ENCODE measurements at regions not wholly inside any gene's neighbourhood (a gene's known extent, or its start where the extent isn't known, plus 50 kb on each side); places are given as distances from the start of the nearest gene placed in this dataset.

DNA sequence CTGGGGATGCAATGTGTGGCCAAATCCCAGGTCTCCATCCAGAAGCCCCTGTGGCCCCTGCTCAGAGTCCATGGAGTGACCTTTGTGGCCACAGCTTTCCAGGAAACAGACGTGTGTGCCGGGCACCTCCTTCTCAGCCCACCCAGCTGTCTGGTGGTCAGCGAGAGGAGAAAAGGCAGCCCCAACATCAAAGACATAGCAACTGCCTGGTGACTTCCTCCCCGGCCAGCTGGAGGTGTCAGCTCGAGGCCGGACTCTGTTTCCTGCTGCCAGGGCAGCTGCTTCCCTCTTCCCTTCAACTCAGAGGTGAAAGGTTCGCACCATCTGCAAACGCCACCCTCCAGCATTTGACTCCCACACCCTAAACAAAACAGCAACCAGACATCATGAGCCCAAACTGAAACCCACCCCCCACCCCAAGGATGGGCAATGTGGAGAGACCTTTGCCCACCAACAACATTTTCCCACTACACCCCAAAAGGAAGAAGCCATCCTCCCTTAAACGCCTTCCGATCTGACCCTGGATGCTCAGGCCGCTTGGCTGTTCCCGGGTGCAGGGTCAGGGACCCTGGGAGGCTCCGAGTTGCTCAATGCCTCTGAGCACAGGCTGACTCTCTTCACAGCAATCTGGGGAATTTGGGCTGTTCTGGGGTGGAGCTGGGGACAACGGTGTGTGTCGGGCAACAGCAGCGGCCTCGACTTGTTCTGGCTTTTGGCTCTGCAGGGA is 162.3 kb downstream of the PSMG1 start:
- TF ChIP-seq, protein P1, sequence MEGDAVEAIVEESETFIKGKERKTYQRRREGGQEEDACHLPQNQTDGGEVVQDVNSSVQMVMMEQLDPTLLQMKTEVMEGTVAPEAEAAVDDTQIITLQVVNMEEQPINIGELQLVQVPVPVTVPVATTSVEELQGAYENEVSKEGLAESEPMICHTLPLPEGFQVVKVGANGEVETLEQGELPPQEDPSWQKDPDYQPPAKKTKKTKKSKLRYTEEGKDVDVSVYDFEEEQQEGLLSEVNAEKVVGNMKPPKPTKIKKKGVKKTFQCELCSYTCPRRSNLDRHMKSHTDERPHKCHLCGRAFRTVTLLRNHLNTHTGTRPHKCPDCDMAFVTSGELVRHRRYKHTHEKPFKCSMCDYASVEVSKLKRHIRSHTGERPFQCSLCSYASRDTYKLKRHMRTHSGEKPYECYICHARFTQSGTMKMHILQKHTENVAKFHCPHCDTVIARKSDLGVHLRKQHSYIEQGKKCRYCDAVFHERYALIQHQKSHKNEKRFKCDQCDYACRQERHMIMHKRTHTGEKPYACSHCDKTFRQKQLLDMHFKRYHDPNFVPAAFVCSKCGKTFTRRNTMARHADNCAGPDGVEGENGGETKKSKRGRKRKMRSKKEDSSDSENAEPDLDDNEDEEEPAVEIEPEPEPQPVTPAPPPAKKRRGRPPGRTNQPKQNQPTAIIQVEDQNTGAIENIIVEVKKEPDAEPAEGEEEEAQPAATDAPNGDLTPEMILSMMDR (IDR thresholded peaks at IDR 0.05; ENCODE audit: insufficient read depth, missing control alignments): no peak
- DNase-seq (ENCODE audit: insufficient read length, low spot score) (no peak), FAIRE-seq (no peak)

DNA sequence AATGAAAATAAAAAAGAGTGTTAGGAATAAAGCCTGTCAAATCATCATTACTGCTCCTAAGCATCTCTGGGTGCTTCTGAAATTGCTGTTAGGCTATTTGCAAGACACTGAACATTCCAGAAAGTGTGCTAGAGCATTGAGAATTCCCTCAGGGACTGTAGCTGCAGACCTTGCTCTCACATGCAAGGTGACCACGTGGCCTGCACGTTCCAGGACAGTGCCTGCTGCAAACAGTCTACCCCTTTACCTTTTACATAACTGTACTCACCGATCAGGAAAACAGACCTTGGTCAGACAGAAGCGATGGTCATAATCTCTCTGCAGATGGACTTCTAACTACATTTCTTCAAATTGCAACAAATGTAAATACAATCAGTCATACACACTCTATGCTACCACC is 164.5 kb downstream of the PSMG1 start:
- no peak for DNase-seq (ENCODE audit: insufficient read length, low spot score)
- TF ChIP-seq, protein P1 (IDR thresholded peaks at IDR 0.05; ENCODE audit: insufficient read depth, missing control alignments): no peak
- no peak for FAIRE-seq

DNA sequence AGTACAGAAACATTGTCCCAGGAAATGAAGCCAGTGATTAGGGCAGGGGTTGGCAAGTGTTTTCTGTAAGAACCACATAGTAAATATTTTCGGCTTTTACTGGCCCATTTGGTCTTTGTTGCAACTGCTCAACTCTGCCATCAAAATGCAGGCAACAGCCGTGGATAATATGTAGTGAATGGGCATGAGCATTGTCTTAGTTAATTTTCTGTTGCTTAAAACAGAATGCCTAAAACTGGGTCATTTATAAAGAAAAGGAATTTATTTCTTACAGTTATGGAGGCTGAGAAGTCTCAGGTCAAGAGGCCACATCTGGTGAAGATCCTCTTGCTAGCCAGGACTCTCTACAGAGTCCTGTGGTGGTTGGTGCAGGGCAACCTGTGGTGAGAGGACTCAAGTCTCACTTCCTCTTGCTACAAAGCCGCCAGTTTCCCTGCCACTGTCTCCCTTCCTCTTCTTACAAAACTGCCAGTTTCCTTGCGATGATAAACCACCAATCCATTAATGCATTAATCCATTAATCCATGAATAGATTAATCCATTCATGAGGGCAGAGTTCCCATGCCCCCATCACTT is 166.4 kb downstream of the PSMG1 start:
- DNase-seq (ENCODE audit: insufficient read length, low spot score): no peak
- TF ChIP-seq, protein P1 (IDR thresholded peaks at IDR 0.05; ENCODE audit: insufficient read depth, missing control alignments): no peak
- no peak for FAIRE-seq

GRCh38 chr21:39014747-39015146 is 168.5 kb downstream of the PSMG1 start:
- DNase-seq (ENCODE audit: insufficient read length, low spot score): no peak
- TF ChIP-seq, protein P1 (IDR thresholded peaks at IDR 0.05; ENCODE audit: insufficient read depth, missing control alignments): no peak
- no peak for FAIRE-seq

- DNase-seq (ENCODE audit: insufficient read length, low spot score): no peak
- no peak for FAIRE-seq
- TF ChIP-seq, protein P1 (IDR thresholded peaks at IDR 0.05; ENCODE audit: insufficient read depth, missing control alignments): no peak
Observed at GRCh38 chr21:39012326-39013230, 170.7 kb downstream of the PSMG1 start.

DNA sequence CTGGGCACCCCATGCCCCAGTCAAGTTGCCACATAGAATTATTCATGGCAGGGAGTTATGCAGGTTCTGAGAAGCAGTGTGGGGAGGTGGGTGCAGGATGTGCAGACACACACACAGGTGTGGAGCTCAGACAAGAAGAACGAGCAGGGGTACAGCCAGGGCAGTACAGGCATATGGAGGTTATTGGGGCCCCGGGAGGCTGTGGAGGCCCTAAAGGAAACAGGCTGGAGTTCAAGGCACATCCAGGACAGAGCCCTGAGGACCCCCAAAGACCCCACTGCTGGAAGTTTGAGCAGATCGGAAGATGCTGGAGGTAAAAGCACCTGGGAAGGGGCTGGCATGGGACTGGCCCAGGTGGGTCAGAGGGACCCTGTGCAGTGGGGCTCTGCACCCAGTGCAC is 171.3 kb downstream of the PSMG1 start:
- FAIRE-seq: no peak
- no peak for DNase-seq (ENCODE audit: insufficient read length, low spot score)
- TF ChIP-seq, protein P1 (IDR thresholded peaks at IDR 0.05; ENCODE audit: insufficient read depth, missing control alignments): no peak
